ENCODE measurements at regions not wholly inside any gene's neighbourhood (a gene's known extent, or its start where the extent isn't known, plus 50 kb on each side); places are given as distances from the start of the nearest gene placed in this dataset.

- no peak overlapping the region for H3K27ac Mint-ChIP-seq
- peaks cover 6% of the 10 kb centered on the region; the same call in 1 of the 2 replicates for H3K9me2 ChIP-seq (ENCODE audit: insufficient read depth)
- H3K36me3 Mint-ChIP-seq (ENCODE audit: low read depth), result no peaks in the 10 kb centered on the region
- peaks cover 11% of the 10 kb centered on the region for H3K4me1 Mint-ChIP-seq
- H3K4me1 ChIP-seq (ENCODE audit: insufficient read depth), result no peaks in the 10 kb centered on the region; the same call in 1 of the 2 replicates
- no peak overlapping the region for H3K4me3 ChIP-seq
- no peak overlapping the region for H2AFZ ChIP-seq
- no peaks in the 10 kb centered on the region for H4K20me1 ChIP-seq (replicated peaks; ENCODE audit: insufficient read depth)
- H3F3A ChIP-seq (replicated peaks; ENCODE audit: low read depth), result no peaks in the 10 kb centered on the region
- H3K79me2 ChIP-seq (replicated peaks; ENCODE audit: insufficient read depth), result no peaks in the 10 kb centered on the region
- DNase-seq (ENCODE audit: low spot score), result no peak
- TF ChIP-seq JUNB (IDR thresholded peaks at IDR 0.05; ENCODE audit: unreplicated experiment) (no peak), EZH2phosphoT487 (IDR thresholded peaks at IDR 0.05; ENCODE audit: unreplicated experiment) (no peak), ETS1 (IDR thresholded peaks at IDR 0.05) (no peak), STAT1 (IDR thresholded peaks at IDR 0.05; ENCODE audit: unreplicated experiment) (no peak), NANOG (IDR thresholded peaks at IDR 0.05; ENCODE audit: borderline replicate concordance) (no peak), ZNF114 (CRISPR knock-in tag; IDR thresholded peaks at IDR 0.05) (no peak), ZNF462 (CRISPR knock-in tag; IDR thresholded peaks at IDR 0.05) (no peak), POLR2AphosphoS5 (IDR thresholded peaks at IDR 0.05; ENCODE audit: low read depth) (no peak), EZH2 (IDR thresholded peaks at IDR 0.05; ENCODE audit: low read depth, unreplicated experiment) (no peak), CREB1 (CRISPR knock-in tag; IDR thresholded peaks at IDR 0.05; ENCODE audit: low read depth) (no peak), ZNF331 (CRISPR knock-in tag; IDR thresholded peaks at IDR 0.05; ENCODE audit: low read depth) (no peak), REST (IDR thresholded peaks at IDR 0.05; ENCODE audit: unreplicated experiment) (no peak), CTCF (conservative IDR thresholded peaks at IDR 0.05; ENCODE audit: low read depth in 2 of 2) (no peak)
- no peak overlapping the region for H3K4me2 ChIP-seq
- ATAC-seq, result no peak
- H3K36me3 ChIP-seq (ENCODE audit: insufficient read depth), result no peaks in the 10 kb centered on the region
- no peaks in the 10 kb centered on the region for H3K27me3 Mint-ChIP-seq (ENCODE audit: insufficient read depth, low read depth, poor library complexity)
- H3K27me3 ChIP-seq (ENCODE audit: insufficient read depth), result no peaks in the 10 kb centered on the region
- no peak overlapping the region for H3K27ac ChIP-seq (ENCODE audit: low read depth)
- peaks cover 3% of the 10 kb centered on the region; the same call in 2 of the 3 replicates for H3K9me3 Mint-ChIP-seq
- H3K4me3 Mint-ChIP-seq, result no peak overlapping the region
Observed at GRCh38 chr7:125127304-125127703, 197.7 kb upstream of the POT1 start.

All from GM23338 (cell line).